Lung (tissue), 11 donors: ENCODE measurements at regions not wholly inside any gene's neighbourhood (a gene's known extent, or its start where the extent isn't known, plus 50 kb on each side); places are given as distances from the start of the nearest gene placed in this dataset.
A peak's percentile ranks its signal among the peaks of the same experiment; 100 is the strongest.

Experiments used
- ATAC-seq: fragments of 200-7000 bp; cut with Tn5 transposase; one replicate; pipeline ENCODE4 v1.9.1; 2020; ENCODE audit warnings: moderate number of reproducible peaks; ENCODE audit not compliant: insufficient read depth, low FRiP score
- DNase-seq, 3 donors: peaks; one replicate each; pipeline ENCODE4 v3.0.0-alpha.2; 2013 to 2017
- H3K27ac ChIP-seq, 2 donors: one replicate each; pipeline ENCODE4 v1.5.1; 2013; ENCODE audit warnings: mild to moderate bottlenecking in 2 of 2, moderate library complexity in 2 of 2, control low read depth in 1 of 2, inconsistent platforms in 1 of 2, low read depth in 1 of 2, low read length in 1 of 2
- H3K27me3 ChIP-seq, 3 donors: one replicate each; pipeline ENCODE4 v1.5.1; 2013; ENCODE audit warnings: low read length in 2 of 3; ENCODE audit not compliant: control insufficient read depth in 3 of 3, insufficient read depth in 3 of 3
- H3K36me3 ChIP-seq, 4 donors: one replicate each; pipeline ENCODE4 v1.5.1; 2013; ENCODE audit warnings: low read length in 4 of 4, mild to moderate bottlenecking in 1 of 4, moderate library complexity in 1 of 4; ENCODE audit not compliant: control insufficient read depth in 4 of 4, insufficient read depth in 4 of 4
- H3K4me1 ChIP-seq, 5 donors: one replicate each; pipeline ENCODE4 v1.5.1; 2013; ENCODE audit warnings: low read length in 5 of 5, mild to moderate bottlenecking in 2 of 5, moderate library complexity in 1 of 5; ENCODE audit not compliant: control insufficient read depth in 5 of 5, insufficient read depth in 5 of 5
- H3K4me3 ChIP-seq: one replicate; pipeline ENCODE4 v1.5.1; 2013; ENCODE audit warnings: mild to moderate bottlenecking, control low read depth, moderate library complexity
- H3K9ac ChIP-seq, 2 donors: one replicate each; pipeline ENCODE4 v1.5.1; 2013; ENCODE audit warnings: low read length in 2 of 2, control low read depth in 1 of 2; ENCODE audit not compliant: insufficient read depth in 1 of 2
- H3K9me3 ChIP-seq, 4 donors: one replicate each; pipeline ENCODE4 v1.5.1; 2013; ENCODE audit warnings: low read length in 3 of 4, mild to moderate bottlenecking in 1 of 4, moderate library complexity in 1 of 4; ENCODE audit not compliant: control insufficient read depth in 4 of 4, insufficient read depth in 3 of 4
- WGBS, 2 donors: extraction: QIAGEN DNeasy Blood & Tissue Kit; methylation state at CpG; one replicate each; pipeline ENCODE4 v1.1.7; 2013; 5-methylcytosine and 5-hydroxymethylcytosine counted together
- TF ChIP-seq, protein P1 (sequence below): IDR thresholded peaks from 2 replicates; pipeline ENCODE4 v1.5.1; 2012; ENCODE audit warnings: mild to moderate bottlenecking; ENCODE audit errors: control extremely low read depth, extremely low read depth
- donor health status: control.
- donor health status: control.
- donor health status: Bipolar disorder and iron deficiency.
- donor health status: healthy.
- donor health status: DM: yes; HTN: yes; CAD: no.

- DNase-seq, result no peak
- Histone ChIP-seq H3K27me3 (no peaks in the 10 kb centered on the region), H3K9ac (no peak overlapping the region), H3K4me3 (no peak overlapping the region), H3K4me1 (peaks cover 0 to 8% (median 0%) of the 10 kb centered on the region in 5 donors), H3K36me3 (no peaks in the 10 kb centered on the region), H3K9me3 (no peaks in the 10 kb centered on the region), H3K27ac (no peak overlapping the region)
- TF ChIP-seq, protein P1, sequence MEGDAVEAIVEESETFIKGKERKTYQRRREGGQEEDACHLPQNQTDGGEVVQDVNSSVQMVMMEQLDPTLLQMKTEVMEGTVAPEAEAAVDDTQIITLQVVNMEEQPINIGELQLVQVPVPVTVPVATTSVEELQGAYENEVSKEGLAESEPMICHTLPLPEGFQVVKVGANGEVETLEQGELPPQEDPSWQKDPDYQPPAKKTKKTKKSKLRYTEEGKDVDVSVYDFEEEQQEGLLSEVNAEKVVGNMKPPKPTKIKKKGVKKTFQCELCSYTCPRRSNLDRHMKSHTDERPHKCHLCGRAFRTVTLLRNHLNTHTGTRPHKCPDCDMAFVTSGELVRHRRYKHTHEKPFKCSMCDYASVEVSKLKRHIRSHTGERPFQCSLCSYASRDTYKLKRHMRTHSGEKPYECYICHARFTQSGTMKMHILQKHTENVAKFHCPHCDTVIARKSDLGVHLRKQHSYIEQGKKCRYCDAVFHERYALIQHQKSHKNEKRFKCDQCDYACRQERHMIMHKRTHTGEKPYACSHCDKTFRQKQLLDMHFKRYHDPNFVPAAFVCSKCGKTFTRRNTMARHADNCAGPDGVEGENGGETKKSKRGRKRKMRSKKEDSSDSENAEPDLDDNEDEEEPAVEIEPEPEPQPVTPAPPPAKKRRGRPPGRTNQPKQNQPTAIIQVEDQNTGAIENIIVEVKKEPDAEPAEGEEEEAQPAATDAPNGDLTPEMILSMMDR, result no peak
- ATAC-seq, result no peak
- WGBS, 2 donors, result 55 to 73% methylated on average over 3 of the region's 3 CpGs
These were observed 479.5 kb upstream of the TNC start for GRCh38 chr9:115597330-115597895.

DNA sequence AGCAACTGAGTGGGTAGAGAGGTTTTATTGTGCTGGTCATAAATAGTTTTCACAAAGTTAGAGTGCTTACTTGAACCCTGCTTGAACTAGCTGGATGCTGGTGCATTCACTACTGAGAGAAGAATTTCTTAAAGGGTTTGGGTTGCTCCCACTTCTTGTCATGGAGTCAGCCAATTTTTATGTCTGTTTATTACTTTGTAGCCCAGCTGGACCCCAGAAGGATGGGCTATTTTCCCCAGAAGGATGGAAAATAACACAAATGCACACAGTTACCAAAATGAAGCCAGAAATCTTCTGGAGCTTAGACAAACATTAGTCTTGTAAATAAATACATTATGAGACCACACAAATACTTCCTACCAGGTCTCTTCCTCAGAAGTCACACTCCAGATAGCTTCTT lies 480.8 kb upstream of the TNC start:
- H3K36me3 ChIP-seq, result no peaks in the 10 kb centered on the region
- no peak overlapping the region for H3K27ac ChIP-seq
- no peak overlapping the region for H3K9ac ChIP-seq
- H3K4me1 ChIP-seq, result peaks cover 0 to 7% (median 0%) of the 10 kb centered on the region in 5 donors
- TF ChIP-seq, protein P1, result no peak
- DNase-seq (peak in 1 of 3 donors; percentile 44), ATAC-seq (no peak)
- no peaks in the 10 kb centered on the region for H3K9me3 ChIP-seq
- no peak overlapping the region for H3K4me3 ChIP-seq
- no peaks in the 10 kb centered on the region for H3K27me3 ChIP-seq

DNA sequence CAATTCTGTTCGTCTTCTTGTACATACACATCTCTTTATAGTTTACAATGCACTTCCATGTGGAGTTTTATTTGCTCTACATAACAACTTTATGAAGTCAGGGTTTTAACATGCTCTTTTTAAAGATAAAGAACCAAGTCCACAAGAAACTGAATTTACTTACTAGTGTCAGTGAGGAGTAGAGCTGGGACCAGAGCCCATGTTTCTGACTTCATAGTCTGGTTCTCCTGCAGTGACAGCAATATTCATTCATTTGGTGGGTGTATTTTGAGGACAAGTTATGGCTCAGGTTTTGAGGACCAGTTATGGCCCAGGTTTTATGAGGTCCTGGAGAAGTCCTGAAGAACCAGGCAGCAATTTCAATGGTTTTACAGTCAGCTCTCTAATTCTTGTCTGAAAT lies 481.9 kb upstream of the TNC start:
- Histone ChIP-seq H3K27me3 (no peaks in the 10 kb centered on the region), H3K4me3 (no peak overlapping the region), H3K4me1 (peaks cover 0 to 4% (median 0%) of the 10 kb centered on the region in 5 donors), H3K27ac (no peak overlapping the region), H3K9ac (no peak overlapping the region), H3K9me3 (no peaks in the 10 kb centered on the region), H3K36me3 (no peaks in the 10 kb centered on the region)
- WGBS, 2 donors, result 61 to 73% methylated on average over 1 of the region's 1 CpG
- no peak for ATAC-seq
- no peak for DNase-seq
- TF ChIP-seq, protein P1, result no peak

GRCh38 chr9:115601434-115601833 lies 483.5 kb upstream of the TNC start:
- H3K4me1 ChIP-seq, result peaks cover 0 to 2% (median 0%) of the 10 kb centered on the region in 5 donors
- H3K27ac ChIP-seq, result no peak overlapping the region
- H3K36me3 ChIP-seq, result no peaks in the 10 kb centered on the region
- H3K27me3 ChIP-seq, result no peaks in the 10 kb centered on the region
- H3K4me3 ChIP-seq, result no peak overlapping the region
- no peak for DNase-seq
- TF ChIP-seq, protein P1, result no peak
- 75 to 77% methylated on average over 3 of the region's 3 CpGs for whole genome bisulfite sequencing, 2 donors
- H3K9me3 ChIP-seq, result no peaks in the 10 kb centered on the region
- ATAC-seq, result no peak
- H3K9ac ChIP-seq, result no peak overlapping the region
